ENCODE measurements at regions not wholly inside any gene's neighbourhood (a gene's known extent, or its start where the extent isn't known, plus 50 kb on each side); places are given as distances from the start of the nearest gene placed in this dataset.

DNA sequence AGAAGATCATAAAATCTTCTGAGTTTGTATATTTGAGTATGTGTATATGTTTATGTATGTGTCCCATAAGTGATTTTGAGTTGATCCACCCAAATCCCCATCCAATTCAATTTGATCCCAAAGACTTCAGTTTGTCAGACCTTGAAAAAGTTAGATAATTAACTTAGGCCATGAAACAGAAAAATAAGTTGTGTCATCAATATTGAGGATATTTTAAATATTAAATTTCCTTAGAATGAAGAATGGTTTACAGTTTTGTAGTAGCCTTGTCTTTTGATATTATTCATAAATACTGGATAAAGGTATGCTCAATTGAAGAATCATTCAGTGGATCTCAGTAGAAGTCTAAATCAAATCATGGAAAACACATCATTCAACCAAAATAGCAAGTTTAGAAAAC lies 864.4 kb upstream of the INTU start:
- TF ChIP-seq CTCF (IDR thresholded peaks at IDR 0.05; ENCODE audit: insufficient read depth, low read depth, low read length), result no peak
- no peak for TF ChIP-seq EZH2 (IDR thresholded peaks at IDR 0.05; ENCODE audit: insufficient read depth, low read length)
